Activated naive CD8-positive, alpha-beta T cell treated with anti-CD3 and anti-CD28 coated beads, Interleukin-2, amount 50 U/mL, for 24 hours (primary cell): ENCODE measurements at regions not wholly inside any gene's neighbourhood (a gene's known extent, or its start where the extent isn't known, plus 50 kb on each side); places are given as distances from the start of the nearest gene placed in this dataset.

Experiments
- ATAC-seq: fragments of 150-1000 bp; cut with Tn5 transposase; one replicate; pipeline ENCODE4 v1.10.0; 2021
- DNase-seq: peaks from one replicate; pipeline ENCODE4 v3.0.0; 2021
- H3K27ac Mint-ChIP-seq: one replicate; pipeline ENCODE4 v1.8.0; 2021; ENCODE audit warnings: mild to moderate bottlenecking, mixed read lengths
- H3K27me3 Mint-ChIP-seq: one replicate; pipeline ENCODE4 v1.8.0; 2021; ENCODE audit warnings: mixed read lengths
- H3K36me3 Mint-ChIP-seq: one replicate; pipeline ENCODE4 v1.8.0; 2021; ENCODE audit warnings: low read depth, mixed read lengths
- H3K4me1 Mint-ChIP-seq: one replicate; pipeline ENCODE4 v1.8.0; 2021; ENCODE audit warnings: mixed read lengths
- H3K4me3 Mint-ChIP-seq: one replicate; pipeline ENCODE4 v1.8.0; 2021; ENCODE audit warnings: mild to moderate bottlenecking, moderate library complexity, mixed read lengths
- H3K9me3 Mint-ChIP-seq: one replicate; pipeline ENCODE4 v1.8.0; 2021; ENCODE audit warnings: mixed read lengths

GRCh38 chr2:236852100-236852976, 233.4 kb upstream of the COPS8 start:
- Mint-ChIP-seq H3K36me3 (no peaks in the 10 kb centered on the region), H3K27ac (no peak overlapping the region), H3K4me1 (no peaks in the 10 kb centered on the region), H3K27me3 (no peaks in the 10 kb centered on the region), H3K4me3 (no peak overlapping the region), H3K9me3 (no peaks in the 10 kb centered on the region)
- no peak for ATAC-seq
- no peak for DNase-seq

DNA sequence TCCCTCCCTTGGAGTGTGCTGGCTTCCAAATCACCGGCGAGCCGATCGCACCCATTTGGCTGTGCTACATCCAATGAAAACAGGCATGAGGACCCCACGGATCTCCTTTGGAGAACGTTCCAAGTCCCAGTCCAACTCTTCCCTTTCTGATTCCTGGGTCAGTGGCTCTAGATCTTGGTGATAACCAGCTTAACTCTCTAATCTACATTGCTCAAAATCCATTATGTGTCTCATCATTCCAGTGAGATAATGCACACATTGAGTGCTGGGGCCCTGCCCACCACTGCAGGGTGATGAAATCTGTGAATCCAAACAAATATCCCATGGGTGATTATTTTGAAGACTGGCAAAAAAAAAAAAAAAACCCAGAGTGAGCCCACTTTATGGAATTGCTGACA, 232.7 kb upstream of the COPS8 start:
- Mint-ChIP-seq H3K4me3 (no peak overlapping the region), H3K36me3 (no peaks in the 10 kb centered on the region), H3K4me1 (no peaks in the 10 kb centered on the region), H3K27ac (no peak overlapping the region), H3K27me3 (no peaks in the 10 kb centered on the region), H3K9me3 (no peaks in the 10 kb centered on the region)
- no peak for DNase-seq
- ATAC-seq = no peak

DNA sequence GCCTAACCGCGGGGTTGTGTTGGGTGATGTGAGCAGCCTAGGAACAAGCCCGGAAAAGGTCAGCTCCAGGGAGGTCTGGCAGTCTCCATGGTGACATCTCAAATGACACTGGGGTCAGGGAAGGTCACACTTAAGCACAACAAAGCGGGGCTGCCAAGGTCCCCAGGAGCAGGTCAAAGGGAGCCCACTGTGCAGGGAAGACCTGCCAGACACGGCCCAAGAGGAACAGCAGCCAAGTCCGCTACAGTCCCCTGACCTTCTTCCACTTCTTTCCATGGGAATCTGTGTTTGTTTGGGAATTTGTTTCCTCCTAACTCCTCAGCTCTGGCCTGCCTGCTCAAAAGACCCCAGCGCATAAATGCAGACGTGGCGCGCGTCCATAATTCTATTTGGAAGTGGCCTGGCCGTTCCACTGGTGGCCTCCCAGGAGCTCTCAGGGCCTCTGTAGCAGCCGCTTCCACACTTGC, 232.1 kb upstream of the COPS8 start:
- Mint-ChIP-seq H3K27ac (no peak overlapping the region), H3K4me1 (no peaks in the 10 kb centered on the region), H3K36me3 (no peaks in the 10 kb centered on the region), H3K9me3 (no peaks in the 10 kb centered on the region), H3K4me3 (no peak overlapping the region), H3K27me3 (no peaks in the 10 kb centered on the region)
- ATAC-seq = no peak
- DNase-seq = no peak

GRCh38 chr2:236855176-236855865, 230.4 kb upstream of the COPS8 start:
- Mint-ChIP-seq H3K9me3 (no peaks in the 10 kb centered on the region), H3K4me1 (no peaks in the 10 kb centered on the region), H3K4me3 (no peak overlapping the region), H3K27ac (no peak overlapping the region), H3K36me3 (no peaks in the 10 kb centered on the region), H3K27me3 (no peaks in the 10 kb centered on the region)
- ATAC-seq (no peak), DNase-seq (no peak)

- ATAC-seq (no peak), DNase-seq (no peak)
- Mint-ChIP-seq H3K9me3 (no peaks in the 10 kb centered on the region), H3K36me3 (no peaks in the 10 kb centered on the region), H3K27me3 (no peaks in the 10 kb centered on the region), H3K4me1 (no peaks in the 10 kb centered on the region), H3K4me3 (no peak overlapping the region), H3K27ac (no peak overlapping the region)
Measured at GRCh38 chr2:236855866-236856847, 229.5 kb upstream of the COPS8 start.

GRCh38 chr2:236856848-236857235, 228.8 kb upstream of the COPS8 start:
- no peaks in the 10 kb centered on the region for H3K9me3 Mint-ChIP-seq
- ATAC-seq (no peak), DNase-seq (no peak)
- H3K27ac Mint-ChIP-seq = no peak overlapping the region
- H3K4me1 Mint-ChIP-seq = no peaks in the 10 kb centered on the region
- H3K27me3 Mint-ChIP-seq = no peaks in the 10 kb centered on the region
- no peak overlapping the region for H3K4me3 Mint-ChIP-seq
- H3K36me3 Mint-ChIP-seq = no peaks in the 10 kb centered on the region

GRCh38 chr2:236857246-236857645, 228.4 kb upstream of the COPS8 start:
- Mint-ChIP-seq H3K27ac (no peak overlapping the region), H3K4me3 (no peak overlapping the region), H3K36me3 (no peaks in the 10 kb centered on the region), H3K4me1 (no peaks in the 10 kb centered on the region), H3K27me3 (no peaks in the 10 kb centered on the region), H3K9me3 (no peaks in the 10 kb centered on the region)
- ATAC-seq = no peak
- DNase-seq = no peak

- H3K9me3 Mint-ChIP-seq = no peaks in the 10 kb centered on the region
- no peaks in the 10 kb centered on the region for H3K27me3 Mint-ChIP-seq
- no peak overlapping the region for H3K27ac Mint-ChIP-seq
- no peaks in the 10 kb centered on the region for H3K36me3 Mint-ChIP-seq
- no peaks in the 10 kb centered on the region for H3K4me1 Mint-ChIP-seq
- H3K4me3 Mint-ChIP-seq = no peak overlapping the region
- no peak for ATAC-seq
- no peak for DNase-seq
Measured at GRCh38 chr2:236857781-236858180, 227.9 kb upstream of the COPS8 start.

- H3K27me3 Mint-ChIP-seq = no peaks in the 10 kb centered on the region
- no peak for ATAC-seq
- H3K4me3 Mint-ChIP-seq = no peak overlapping the region
- no peaks in the 10 kb centered on the region for H3K4me1 Mint-ChIP-seq
- H3K9me3 Mint-ChIP-seq = no peaks in the 10 kb centered on the region
- no peaks in the 10 kb centered on the region for H3K36me3 Mint-ChIP-seq
- H3K27ac Mint-ChIP-seq = no peak overlapping the region
- DNase-seq = no peak
Measured at GRCh38 chr2:236858661-236859060, 227.0 kb upstream of the COPS8 start.

GRCh38 chr2:236859908-236860307, 225.8 kb upstream of the COPS8 start:
- Mint-ChIP-seq H3K9me3 (no peaks in the 10 kb centered on the region), H3K27ac (no peak overlapping the region), H3K36me3 (no peaks in the 10 kb centered on the region), H3K4me1 (no peaks in the 10 kb centered on the region), H3K27me3 (no peaks in the 10 kb centered on the region), H3K4me3 (no peak overlapping the region)
- no peak for DNase-seq
- no peak for ATAC-seq

- Mint-ChIP-seq H3K27ac (no peak overlapping the region), H3K36me3 (no peaks in the 10 kb centered on the region), H3K4me1 (no peaks in the 10 kb centered on the region), H3K9me3 (peaks cover 5% of the 10 kb centered on the region), H3K27me3 (no peaks in the 10 kb centered on the region), H3K4me3 (no peak overlapping the region)
- DNase-seq (no peak), ATAC-seq (no peak)
Measured at GRCh38 chr2:236861196-236861875, 224.4 kb upstream of the COPS8 start.

DNA sequence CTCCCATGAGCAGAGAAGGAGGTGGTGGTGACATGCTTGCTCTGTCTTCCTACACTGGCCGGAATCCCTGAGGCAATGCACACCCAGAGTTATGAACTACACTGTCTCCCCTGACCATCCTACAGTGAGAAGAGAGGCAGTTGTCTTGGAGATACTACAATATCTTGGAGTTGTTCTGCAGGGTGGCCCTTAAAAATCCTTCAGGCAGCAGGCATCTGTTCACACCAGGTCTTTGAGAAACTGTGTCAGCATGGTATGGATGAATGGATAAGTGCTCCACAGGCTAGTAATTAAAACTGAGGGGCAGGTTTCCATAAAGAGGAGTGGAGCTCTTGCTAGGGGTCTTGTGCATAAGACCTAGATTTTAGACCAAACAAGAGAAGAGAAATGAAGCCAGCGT, 223.7 kb upstream of the COPS8 start:
- H3K36me3 Mint-ChIP-seq = no peaks in the 10 kb centered on the region
- no peaks in the 10 kb centered on the region for H3K4me1 Mint-ChIP-seq
- H3K4me3 Mint-ChIP-seq = no peak overlapping the region
- no peak for ATAC-seq
- H3K27me3 Mint-ChIP-seq = no peaks in the 10 kb centered on the region
- peaks cover 5% of the 10 kb centered on the region for H3K9me3 Mint-ChIP-seq
- H3K27ac Mint-ChIP-seq = no peak overlapping the region
- no peak for DNase-seq

DNA sequence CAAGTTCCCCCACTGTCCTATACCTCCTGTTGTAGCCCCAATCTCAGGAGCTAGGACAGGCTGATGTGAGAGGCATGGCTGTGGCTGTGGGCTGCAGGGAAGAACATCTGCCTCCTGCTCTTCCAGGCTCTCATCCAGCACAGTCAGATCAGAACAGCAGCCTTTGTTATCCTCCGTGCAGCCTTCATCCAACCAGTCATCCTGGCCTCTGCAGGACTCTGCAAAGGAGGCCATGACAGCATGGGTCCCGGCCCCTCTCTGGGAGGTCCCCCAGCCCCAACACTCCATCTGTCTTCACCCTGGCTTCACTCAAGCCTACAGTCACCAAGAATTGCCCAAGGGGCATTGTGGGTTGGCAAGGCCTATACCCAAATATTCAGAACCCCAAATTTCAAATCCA, 223.2 kb upstream of the COPS8 start:
- Mint-ChIP-seq H3K36me3 (no peaks in the 10 kb centered on the region), H3K27me3 (no peaks in the 10 kb centered on the region), H3K27ac (no peak overlapping the region), H3K4me1 (no peaks in the 10 kb centered on the region), H3K9me3 (peaks cover 5% of the 10 kb centered on the region), H3K4me3 (no peak overlapping the region)
- DNase-seq (no peak), ATAC-seq (no peak)
